ENCODE measurements at regions not wholly inside any gene's neighbourhood (a gene's known extent, or its start where the extent isn't known, plus 50 kb on each side); places are given as distances from the start of the nearest gene placed in this dataset.

GRCh38 chr12:60863421-60863820, 1267.6 kb downstream of the SLC16A7 start:
- TF ChIP-seq CTCF (IDR thresholded peaks at IDR 0.05) (no peak), POLR2AphosphoS5 (IDR thresholded peaks at IDR 0.05) (no peak), POLR2A (IDR thresholded peaks at IDR 0.05) (no peak), EP300 (IDR thresholded peaks at IDR 0.05) (no peak)

Data from sigmoid colon (tissue), 4 donors.